H9 (cell line): ENCODE measurements at regions not wholly inside any gene's neighbourhood (a gene's known extent, or its start where the extent isn't known, plus 50 kb on each side); places are given as distances from the start of the nearest gene placed in this dataset.

Source experiments
- DNase-seq: peaks from one replicate; pipeline ENCODE4 v3.0.0-alpha.2; 2017
- H2AFZ ChIP-seq: one replicate; pipeline ENCODE4 v1.6.1; 2013; ENCODE audit warnings: mild to moderate bottlenecking, low read length, control low read depth, moderate library complexity
- H2AK5ac ChIP-seq: 2 replicates; pipeline ENCODE4 v1.6.1; 2013; ENCODE audit warnings: low read length, control low read depth, mixed read lengths; ENCODE audit not compliant: insufficient read length
- H2BK120ac ChIP-seq: one replicate; pipeline ENCODE4 v1.6.1; 2013; ENCODE audit warnings: low read depth, mild to moderate bottlenecking, low read length, control low read depth, inconsistent platforms; ENCODE audit not compliant: poor library complexity, severe bottlenecking
- H2BK12ac ChIP-seq: 2 replicates; pipeline ENCODE4 v1.6.1; 2013; ENCODE audit warnings: low read length, control low read depth, mixed read lengths, low read depth; ENCODE audit not compliant: insufficient read length
- H2BK15ac ChIP-seq: 2 replicates; pipeline ENCODE4 v1.6.1; 2013; ENCODE audit warnings: low read depth, low read length, control low read depth
- H2BK20ac ChIP-seq: one replicate; pipeline ENCODE4 v1.6.1; 2013; ENCODE audit warnings: low read depth, mild to moderate bottlenecking, low read length, control low read depth, inconsistent platforms; ENCODE audit not compliant: poor library complexity, severe bottlenecking
- H2BK5ac ChIP-seq: 2 replicates; pipeline ENCODE4 v1.6.1; 2013; ENCODE audit warnings: low read length, control low read depth, mixed read lengths; ENCODE audit not compliant: insufficient read length
- H3K14ac ChIP-seq: 2 replicates; pipeline ENCODE4 v1.6.1; 2013; ENCODE audit warnings: low read length, control low read depth; ENCODE audit not compliant: insufficient read depth
- H3K18ac ChIP-seq: 2 replicates; pipeline ENCODE4 v1.6.1; 2013; ENCODE audit warnings: low read depth, mild to moderate bottlenecking, mixed read lengths, low read length, control low read depth; ENCODE audit not compliant: insufficient read length
- H3K23ac ChIP-seq: 2 replicates; pipeline ENCODE4 v1.6.1; 2013; ENCODE audit warnings: low read length, control low read depth, mixed read lengths, low read depth; ENCODE audit not compliant: insufficient read length
- H3K23me2 ChIP-seq: 2 replicates; pipeline ENCODE4 v1.6.1; 2013; ENCODE audit warnings: low read depth, mild to moderate bottlenecking, mixed read lengths, low read length, control low read depth; ENCODE audit not compliant: insufficient read length, poor library complexity, severe bottlenecking
- H3K27ac ChIP-seq: 2 replicates; pipeline ENCODE4 v1.5.1; 2013; ENCODE audit warnings: low read length, control low read depth, mixed read lengths, low read depth; ENCODE audit not compliant: insufficient read length
- H3K27me3 ChIP-seq: 2 replicates; pipeline ENCODE4 v1.6.1; 2013; ENCODE audit warnings: low read length, control low read depth, inconsistent platforms; ENCODE audit not compliant: insufficient read depth
- H3K4ac ChIP-seq: 2 replicates; pipeline ENCODE4 v1.6.1; 2013; ENCODE audit warnings: low read depth, mild to moderate bottlenecking, control low read depth, inconsistent platforms, low read length, moderate library complexity
- H3K4me1 ChIP-seq: 2 replicates; pipeline ENCODE4 v1.6.1; 2013; ENCODE audit warnings: low read length, control low read depth, inconsistent platforms; ENCODE audit not compliant: insufficient read depth
- H3K4me2 ChIP-seq: 2 replicates; pipeline ENCODE4 v1.6.1; 2013; ENCODE audit warnings: low read length, control low read depth, mixed read lengths; ENCODE audit not compliant: insufficient read length, insufficient read depth
- H3K56ac ChIP-seq: 2 replicates; pipeline ENCODE4 v1.6.1; 2013; ENCODE audit warnings: low read depth, mild to moderate bottlenecking, mixed read lengths, low read length, control low read depth; ENCODE audit not compliant: insufficient read length
- H3K79me1 ChIP-seq: 2 replicates; pipeline ENCODE4 v1.6.1; 2013; ENCODE audit warnings: low read depth, mild to moderate bottlenecking, moderate library complexity, low read length, control low read depth, inconsistent platforms; ENCODE audit not compliant: insufficient read depth, poor library complexity, severe bottlenecking
- H3K79me2 ChIP-seq: 2 replicates; pipeline ENCODE4 v1.6.1; 2013; ENCODE audit warnings: low read length, control low read depth, inconsistent platforms; ENCODE audit not compliant: insufficient read depth
- H3K9ac ChIP-seq: 2 replicates; pipeline ENCODE4 v1.6.1; 2013; ENCODE audit warnings: low read length, control low read depth, mixed read lengths; ENCODE audit not compliant: insufficient read length; ENCODE audit errors: extremely low read depth
- H3K9me3 ChIP-seq: one replicate; pipeline ENCODE4 v1.6.1; 2013; ENCODE audit warnings: low read depth, low read length, inconsistent platforms; ENCODE audit not compliant: control insufficient read depth
- H3T11ph ChIP-seq: one replicate; pipeline ENCODE4 v1.6.1; 2013; ENCODE audit warnings: mild to moderate bottlenecking, low read length, control low read depth, inconsistent platforms
- H4K20me1 ChIP-seq: one replicate; pipeline ENCODE4 v1.6.1; 2013; ENCODE audit not compliant: control insufficient read depth, insufficient read length, insufficient read depth
- H4K5ac ChIP-seq: 2 replicates; pipeline ENCODE4 v1.6.1; 2013; ENCODE audit warnings: low read depth, mild to moderate bottlenecking, mixed read lengths, low read length, control low read depth; ENCODE audit not compliant: insufficient read length
- H4K8ac ChIP-seq: replicated peaks from 2 replicates; pipeline ENCODE4 v1.6.1; 2013; ENCODE audit warnings: low read length, control low read depth, mixed read lengths, low read depth; ENCODE audit not compliant: insufficient read length
- H4K91ac ChIP-seq: 2 replicates; pipeline ENCODE4 v1.6.1; 2013; ENCODE audit warnings: low read depth, mild to moderate bottlenecking, moderate library complexity, mixed read lengths, low read length, control low read depth; ENCODE audit not compliant: insufficient read length
- H3K27ac Mint-ChIP-seq, 3 experiments: 2 replicates in 2 of 3; 3 replicates in 1 of 3; pipeline ENCODE4 v1.8.0; 2020 to 2021; ENCODE audit warnings: mixed read lengths in 3 of 3, mild to moderate bottlenecking in 1 of 3, moderate library complexity in 1 of 3
- H3K27me3 Mint-ChIP-seq: 2 replicates; pipeline ENCODE4 v1.8.0; 2021; ENCODE audit warnings: low read depth, mild to moderate bottlenecking, moderate library complexity, mixed read lengths
- H3K36me3 Mint-ChIP-seq, 3 experiments: 2 replicates in 2 of 3; 3 replicates in 1 of 3; pipeline ENCODE4 v1.8.0; 2020 to 2021; ENCODE audit warnings: low read depth in 3 of 3, mixed read lengths in 3 of 3; ENCODE audit not compliant: insufficient read depth in 1 of 3
- H3K4me1 Mint-ChIP-seq, 2 experiments: 2 replicates each; pipeline ENCODE4 v1.8.0; 2020; ENCODE audit warnings: mixed read lengths in 2 of 2
- H3K4me3 Mint-ChIP-seq, 2 experiments: 2 replicates in 1 of 2; 3 replicates in 1 of 2; pipeline ENCODE4 v1.8.0; 2020 to 2021; ENCODE audit warnings: mild to moderate bottlenecking in 2 of 2, mixed read lengths in 2 of 2, moderate library complexity in 1 of 2
- H3K9me3 Mint-ChIP-seq, 2 experiments: 2 replicates in 1 of 2; 3 replicates in 1 of 2; pipeline ENCODE4 v1.8.0; 2020; ENCODE audit warnings: mild to moderate bottlenecking in 2 of 2, mixed read lengths in 2 of 2, moderate library complexity in 1 of 2
- CTCF ChIP-seq: fragments of 200-600 bp; sonication (generic); conservative IDR thresholded peaks from 3 replicates; pipeline ENCODE4 v1.8.0; 2021; ENCODE audit warnings: antibody characterized with exemption, mild to moderate bottlenecking

- no peak for TF ChIP-seq CTCF
- Histone ChIP-seq H3T11ph (no peak overlapping the region), H3K23me2 (no peaks in the 10 kb centered on the region), H3K9me3 (no peaks in the 10 kb centered on the region), H4K20me1 (no peaks in the 10 kb centered on the region), H2BK15ac (no peak overlapping the region), H3K14ac (no peak overlapping the region), H2BK120ac (no peak overlapping the region), H4K91ac (no peak overlapping the region), H3K4me2 (no peak overlapping the region), H3K27me3 (no peaks in the 10 kb centered on the region), H3K79me2 (no peaks in the 10 kb centered on the region), H2BK5ac (no peak overlapping the region), H3K79me1 (no peaks in the 10 kb centered on the region), H3K18ac (no peak overlapping the region), H2AK5ac (no peak overlapping the region), H3K4me1 (no peaks in the 10 kb centered on the region), H3K27ac (no peak overlapping the region), H2AFZ (no peak overlapping the region), H4K8ac (no peak overlapping the region), H2BK12ac (no peak overlapping the region), H4K5ac (no peak overlapping the region), H2BK20ac (no peak overlapping the region), H3K4ac (no peak overlapping the region), H3K56ac (no peak overlapping the region), H3K9ac (no peak overlapping the region), H3K23ac (no peak overlapping the region)
- H3K9me3 Mint-ChIP-seq: peaks cover 0 to 2% of the 10 kb centered on the region in 2 experiments; a peak in 2 of 5 replicates
- H3K27me3 Mint-ChIP-seq: no peaks in the 10 kb centered on the region
- no peak for DNase-seq
- H3K36me3 Mint-ChIP-seq: 0 out of 7 replicates have a peak, but pooled peaks cover 0 to 5% (median 0%) of the 10 kb centered on the region in 3 experiments
- no peak overlapping the region for H3K4me3 Mint-ChIP-seq
- H3K4me1 Mint-ChIP-seq: peaks cover 16 to 17% of the 10 kb centered on the region in 2 experiments
- no peak overlapping the region for H3K27ac Mint-ChIP-seq
These were observed 234.1 kb downstream of the GRXCR1 start for GRCh38 chr4:43126595-43126994.
